IMR-90 (cell line): ENCODE measurements at regions not wholly inside any gene's neighbourhood (a gene's known extent, or its start where the extent isn't known, plus 50 kb on each side); places are given as distances from the start of the nearest gene placed in this dataset.

Experiments used
- ATAC-seq: fragments of 200-7000 bp; cut with Tn5 transposase; 2 replicates; pipeline ENCODE4 v1.9.1; 2020; ENCODE audit warnings: low read depth, mild to moderate bottlenecking, moderate library complexity
- BruUV-seq: library from RNA; stranded (reverse); fragments of 400-500 nt; replicated peaks from 2 replicates; lab custom pipeline; 2021; lab: Mats Ljungman, UMichigan
- CTCF ChIA-PET: fragments of 300-600 bp; formaldehyde crosslinking; extraction: SDS; loops from one replicate; lab custom pipeline; 2021; ENCODE audit warnings: antibody characterized with exemption; lab: Yijun Ruan, JAX
- POLR2A ChIA-PET: fragments of 300-600 bp; sonication (Branson Sonifier 250); formaldehyde crosslinking; loops from one replicate; lab custom pipeline; 2022; ENCODE audit warnings: antibody characterized with exemption; ENCODE audit not compliant: unreplicated experiment; lab: Charles Lee
- DNase-seq: peaks from one replicate; pipeline ENCODE4 v3.0.0; 2013
- H2AFZ ChIP-seq: replicated peaks from 2 replicates; pipeline ENCODE3; 2013; ENCODE audit warnings: low read length, mild to moderate bottlenecking; ENCODE audit not compliant: poor library complexity
- H2AK5ac ChIP-seq: 2 replicates; pipeline ENCODE4 v1.6.1; 2013; ENCODE audit warnings: low read depth, low read length, inconsistent platforms
- H2AK9ac ChIP-seq: replicated peaks from 2 replicates; pipeline ENCODE3; 2013; ENCODE audit warnings: mild to moderate bottlenecking, low read depth, low read length, moderate library complexity; ENCODE audit not compliant: poor library complexity
- H2BK120ac ChIP-seq: 2 replicates; pipeline ENCODE4 v1.6.1; 2013; ENCODE audit warnings: low read depth, low read length, inconsistent platforms
- H2BK15ac ChIP-seq: 3 replicates; pipeline ENCODE4 v1.6.1; 2013; ENCODE audit warnings: low read depth, low read length, inconsistent platforms
- H2BK20ac ChIP-seq: 2 replicates; pipeline ENCODE4 v1.6.1; 2013; ENCODE audit warnings: low read depth, mild to moderate bottlenecking, inconsistent platforms, low read length, moderate library complexity
- H2BK5ac ChIP-seq: 2 replicates; pipeline ENCODE4 v1.6.1; 2013; ENCODE audit warnings: mild to moderate bottlenecking, low read depth, low read length, inconsistent platforms; ENCODE audit not compliant: poor library complexity, severe bottlenecking
- H3K14ac ChIP-seq: replicated peaks from 2 replicates; pipeline ENCODE4 v1.6.1; 2013; ENCODE audit warnings: low read depth, low read length, inconsistent platforms
- H3K18ac ChIP-seq: 2 replicates; pipeline ENCODE4 v1.6.1; 2013; ENCODE audit warnings: low read depth, low read length, control low read depth
- H3K23ac ChIP-seq: 2 replicates; pipeline ENCODE4 v1.6.1; 2013; ENCODE audit warnings: low read depth, low read length, inconsistent platforms
- H3K27ac ChIP-seq: 2 replicates; pipeline ENCODE4 v1.5.1; 2013; ENCODE audit warnings: mild to moderate bottlenecking, control low read depth, low read length; ENCODE audit not compliant: insufficient read depth
- H3K27me3 ChIP-seq: 2 replicates; pipeline ENCODE4 v1.6.1; 2013; ENCODE audit warnings: low read length; ENCODE audit not compliant: control insufficient read depth, insufficient read depth
- H3K36me3 ChIP-seq: 2 replicates; pipeline ENCODE4 v1.6.1; 2013; ENCODE audit warnings: low read length, mixed read lengths; ENCODE audit not compliant: control insufficient read depth, insufficient read depth
- H3K4ac ChIP-seq: 2 replicates; pipeline ENCODE4 v1.6.1; 2013; ENCODE audit warnings: low read depth, low read length, inconsistent platforms
- H3K4me1 ChIP-seq: 2 replicates; pipeline ENCODE4 v1.6.1; 2013; ENCODE audit warnings: low read length, mixed read lengths; ENCODE audit not compliant: control insufficient read depth, insufficient read depth
- H3K4me2 ChIP-seq: 2 replicates; pipeline ENCODE4 v1.6.1; 2013; ENCODE audit warnings: low read depth, mild to moderate bottlenecking, control low read depth, low read length, moderate library complexity
- H3K4me3 ChIP-seq: 2 replicates; pipeline ENCODE4 v1.5.1; 2013; ENCODE audit warnings: low read depth, mild to moderate bottlenecking, control low read depth, low read length, moderate library complexity; ENCODE audit not compliant: insufficient read depth
- H3K56ac ChIP-seq: 2 replicates; pipeline ENCODE4 v1.6.1; 2013; ENCODE audit warnings: low read length, inconsistent platforms; ENCODE audit not compliant: insufficient read depth; ENCODE audit errors: extremely low read depth
- H3K79me1 ChIP-seq, 2 experiments: 2 replicates each; pipeline ENCODE4 v1.6.1; 2013; ENCODE audit warnings: low read length in 2 of 2, inconsistent platforms in 1 of 2, low read depth in 1 of 2
- H3K9ac ChIP-seq: 2 replicates; pipeline ENCODE4 v1.6.1; 2013; ENCODE audit warnings: low read depth, low read length, control low read depth
- H3K9me1 ChIP-seq: 2 replicates; pipeline ENCODE4 v1.6.1; 2013; ENCODE audit warnings: low read length, inconsistent platforms; ENCODE audit not compliant: insufficient read depth
- H3K9me3 ChIP-seq: 2 replicates; pipeline ENCODE4 v1.6.1; 2013; ENCODE audit warnings: low read length; ENCODE audit not compliant: control insufficient read depth, insufficient read depth
- H4K20me1 ChIP-seq: 2 replicates; pipeline ENCODE4 v1.6.1; 2013; ENCODE audit warnings: low read length, inconsistent platforms; ENCODE audit not compliant: insufficient read depth
- H4K5ac ChIP-seq: 2 replicates; pipeline ENCODE4 v1.6.1; 2013; ENCODE audit warnings: mild to moderate bottlenecking, low read depth, low read length, control low read depth
- H4K8ac ChIP-seq, 2 experiments: 2 replicates each; pipeline ENCODE4 v1.6.1; 2013; ENCODE audit warnings: low read depth in 2 of 2, low read length in 2 of 2, control low read depth in 1 of 2, inconsistent platforms in 1 of 2
- H4K91ac ChIP-seq: 2 replicates; pipeline ENCODE4 v1.6.1; 2013; ENCODE audit warnings: low read depth, low read length, inconsistent platforms; ENCODE audit not compliant: insufficient read depth
- BHLHE40 ChIP-seq: fragments of 150-350 bp; IDR thresholded peaks from 2 replicates; pipeline ENCODE4 v1.6.1; 2016; ENCODE audit warnings: mild to moderate bottlenecking, low read depth, low read length
- POLR2A ChIP-seq: IDR thresholded peaks from 2 replicates; pipeline ENCODE4 v1.6.1; 2012; ENCODE audit warnings: mild to moderate bottlenecking, low read depth, low read length
- WGBS, 2 experiments: methylation state at CpG; one replicate each; pipeline versions ENCODE4 v1.1.5 to v1.1.7; 2013; ENCODE audit warnings: missing lambda C conversion rate in 2 of 2; ENCODE audit not compliant: insufficient read length in 1 of 2; ENCODE audit errors: extremely low coverage in 2 of 2; 5-methylcytosine and 5-hydroxymethylcytosine counted together
- dilution Hi-C: fragments of 300-500 bp; cut with HindIII; formaldehyde crosslinking; loops from one replicate; pipeline ENCODE4 v1.14.3; 2018; ENCODE audit warnings: low sequenced_read_pairs; ENCODE audit not compliant: unreplicated experiment
- in situ Hi-C: fragments of 300-500 bp; cut with MboI; formaldehyde crosslinking; loops from 3 replicates; pipeline ENCODE4 v1.14.3; 2019; ENCODE audit warnings: low sequenced_read_pairs, inconsistent platforms, mixed read lengths
- intact Hi-C: fragments of 100-400 bp; cut with micrococcal nuclease; formaldehyde crosslinking; loops from 2 replicates; pipeline ENCODE4 v1.10.0; 2022

DNA sequence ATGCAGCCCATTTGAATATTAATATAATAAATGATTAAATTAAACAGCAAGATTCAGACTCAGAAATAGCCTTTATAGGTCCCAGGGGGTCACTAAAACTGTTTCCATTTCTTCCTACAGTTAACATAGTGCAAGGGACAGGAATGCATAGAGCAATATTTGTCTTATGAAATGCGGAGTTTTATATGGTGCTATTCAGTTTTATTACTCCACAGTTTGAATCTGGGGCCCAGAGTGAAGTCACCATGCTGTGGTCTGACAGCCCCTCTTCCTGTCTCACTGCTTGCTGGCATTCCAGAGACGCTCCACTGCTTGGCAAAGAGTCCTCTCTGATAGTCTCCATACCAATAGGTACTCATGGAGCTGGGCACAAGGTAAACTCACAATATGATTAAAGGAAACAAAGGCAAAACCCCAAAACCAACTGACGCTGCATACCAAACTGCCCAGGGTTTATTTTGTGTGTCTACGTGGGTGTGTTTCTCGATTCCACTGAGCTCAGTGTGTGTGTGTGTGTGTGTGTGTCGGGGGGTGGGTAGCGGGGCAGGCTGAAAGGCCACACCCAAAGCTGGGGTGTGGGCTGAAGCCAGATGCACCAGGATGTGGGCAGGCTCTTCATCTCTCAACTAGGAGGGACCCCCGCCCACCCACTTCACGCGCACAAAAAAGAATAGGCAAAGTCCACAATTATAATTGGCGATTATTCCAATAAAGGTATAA, 277.9 kb downstream of the TSHZ3 start:
- no peaks in the 10 kb centered on the region for H3K9me3 ChIP-seq
- TF ChIP-seq BHLHE40 (no peak), POLR2A (no peak)
- H3K79me1 ChIP-seq: no peaks in the 10 kb centered on the region
- no peak overlapping the region for H4K5ac ChIP-seq
- BruUV-seq: no TSS peak
- no peak overlapping the region for H3K18ac ChIP-seq
- H4K8ac ChIP-seq: no peak overlapping the region
- no peak overlapping the region for H3K9ac ChIP-seq
- H3K9me1 ChIP-seq: no peaks in the 10 kb centered on the region
- no peak overlapping the region for H2AFZ ChIP-seq
- in situ Hi-C loops: loop anchor here (25.0 kb wide), 1 partner anchor 1166 kb away; no protein-coding TSS in a partner anchor
- peaks cover 18% of the 10 kb centered on the region for H3K27me3 ChIP-seq
- H2AK9ac ChIP-seq: no peak overlapping the region
- H3K4me3 ChIP-seq: no peak overlapping the region
- no peak overlapping the region for H4K91ac ChIP-seq
- no peak overlapping the region for H2BK15ac ChIP-seq
- no peak overlapping the region for H3K4ac ChIP-seq
- WGBS, 2 experiments: no CpG with 5 or more reads among the region's 11 CpGs
- dilution Hi-C loops: no loop called here
- no peak overlapping the region for H2AK5ac ChIP-seq
- H2BK120ac ChIP-seq: no peak overlapping the region
- H3K36me3 ChIP-seq: no peaks in the 10 kb centered on the region
- H3K23ac ChIP-seq: no peak overlapping the region
- DNase-seq (no peak), ATAC-seq (no peak)
- intact Hi-C loops: no loop called here
- H2BK5ac ChIP-seq: no peak overlapping the region
- H4K20me1 ChIP-seq: no peaks in the 10 kb centered on the region
- no peak overlapping the region for H3K14ac ChIP-seq
- no peak overlapping the region for H2BK20ac ChIP-seq
- H3K4me1 ChIP-seq: peaks cover 3% of the 10 kb centered on the region; the same call in 1 of the 2 replicates
- ChIA-PET CTCF (interaction anchor here (1.0 kb wide), 1 partner anchor 16 kb away, joined by 3 read pairs; no protein-coding TSS in a partner anchor), POLR2A (no interaction called here)
- no peak overlapping the region for H3K27ac ChIP-seq
- H3K4me2 ChIP-seq: no peak overlapping the region
- H3K56ac ChIP-seq: no peak overlapping the region
